Right renal cortex interstitium (tissue), 3 donors: ENCODE measurements at regions not wholly inside any gene's neighbourhood (a gene's known extent, or its start where the extent isn't known, plus 50 kb on each side); places are given as distances from the start of the nearest gene placed in this dataset.

Experiments used
- DNase-seq, 3 donors: peaks; one replicate each; pipeline ENCODE4 v3.0.0-alpha.2; 2013; ENCODE audit warnings: low read depth in 3 of 3, low spot score in 2 of 3

GRCh38 chr4:30653291-30653690 lies 66.9 kb upstream of the PCDH7 start:
- no peak for DNase-seq

DNA sequence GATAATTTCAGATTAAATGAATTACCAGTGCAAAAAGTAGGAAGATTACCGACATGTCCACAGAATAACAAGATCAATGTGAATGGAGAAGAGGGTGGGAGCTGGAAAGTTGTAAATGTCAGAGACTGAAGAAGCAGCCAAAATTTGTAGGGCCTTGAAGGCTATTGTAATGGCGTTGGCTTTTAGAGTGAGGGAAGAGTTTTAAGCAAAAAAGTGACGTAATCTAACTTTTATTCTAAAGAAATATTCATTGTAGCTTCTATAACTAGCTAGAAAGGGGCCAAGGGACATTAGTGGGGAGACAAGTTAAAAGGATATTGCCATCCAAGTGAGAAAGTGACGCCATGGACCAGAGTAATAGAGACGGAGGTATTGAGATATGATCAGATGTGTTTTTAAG lies 63.3 kb upstream of the PCDH7 start:
- DNase-seq, result no peak

DNA sequence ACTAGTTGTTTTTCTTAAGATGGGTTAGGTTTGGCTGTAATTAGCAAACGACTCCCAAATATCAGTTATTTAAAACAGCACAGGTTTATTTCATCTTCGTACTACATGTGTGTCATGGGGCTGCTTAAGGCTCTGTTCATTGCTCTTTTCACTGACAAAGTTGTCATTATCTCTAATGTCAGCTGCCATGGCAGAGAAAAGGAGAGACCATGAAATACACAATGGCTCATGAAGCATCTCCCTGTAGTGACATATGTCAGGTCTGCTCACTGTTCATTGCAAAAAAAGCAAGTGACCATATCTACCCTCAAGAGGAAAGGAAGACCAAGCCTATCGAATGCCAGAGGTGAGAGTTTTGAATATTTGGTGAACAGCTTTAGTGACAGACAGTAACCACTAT lies 52.2 kb upstream of the PCDH7 start:
- DNase-seq, result no peak

- no peak for DNase-seq
Measured at GRCh38 chr4:30670206-30670605, 50.0 kb upstream of the PCDH7 start.
